A673 (cell line): ENCODE measurements at regions not wholly inside any gene's neighbourhood (a gene's known extent, or its start where the extent isn't known, plus 50 kb on each side); places are given as distances from the start of the nearest gene placed in this dataset.

ENCODE experiments used
- CTCF ChIP-seq: fragments of 300-800, 200-600 bp; sonication (generic); conservative IDR thresholded peaks from 2 replicates; pipeline ENCODE4 v1.5.1; 2017; ENCODE audit warnings: low read depth, mild to moderate bottlenecking, antibody characterized with exemption, low read length, moderate library complexity, mixed read lengths
- EZH2 ChIP-seq: fragments of 200-600 bp; sonication (generic); IDR thresholded peaks from 2 replicates; pipeline ENCODE4 v1.6.1; 2017; ENCODE audit warnings: borderline replicate concordance, low read depth, mild to moderate bottlenecking, mixed read lengths, antibody characterized with exemption, low read length; ENCODE audit not compliant: poor library complexity, severe bottlenecking

- TF ChIP-seq EZH2 (no peak), CTCF (no peak)
These were observed 78.5 kb upstream of the PCDH8 start for GRCh38 chr13:52926971-52927370.
